Right lobe of liver (tissue), 6 donors: ENCODE measurements at regions not wholly inside any gene's neighbourhood (a gene's known extent, or its start where the extent isn't known, plus 50 kb on each side); places are given as distances from the start of the nearest gene placed in this dataset.
A peak's percentile ranks its signal among the peaks of the same experiment; 100 is the strongest.
"Not testable (repeated sequence)": the region's sequence is repeated elsewhere in the genome, so short reads cannot be mapped to it uniquely, and the experiment has no call there.

Source experiments
- ATAC-seq, 4 donors: fragments of 200-7000 bp; cut with Tn5 transposase; one replicate each; pipeline ENCODE4 v1.9.1; 2020; ENCODE audit warnings: mild to moderate bottlenecking in 4 of 4, moderate library complexity in 4 of 4
- DNase-seq, 3 donors: peaks; one replicate each; pipeline ENCODE4 v3.0.0-alpha.2; 2020
- H3K27ac ChIP-seq, 3 donors: fragments of 200-600 bp; one replicate each; pipeline ENCODE4 v1.8.0; 2022
- H3K27me3 ChIP-seq, 2 donors: fragments of 200-600 bp; one replicate each; pipeline ENCODE4 v1.8.0; 2022
- H3K36me3 ChIP-seq, 4 donors: fragments of 200-600 bp; sonication (generic) in 1 of 4; one replicate each; pipeline versions ENCODE4 v1.5.1 to v1.8.0; 2017 to 2022; ENCODE audit warnings: control low read depth in 1 of 4
- H3K4me1 ChIP-seq, 4 donors: fragments of 200-600 bp; sonication (generic) in 1 of 4; one replicate each; pipeline versions ENCODE4 v1.5.1 to v1.8.0; 2017 to 2022; ENCODE audit warnings: control low read depth in 1 of 4
- H3K4me3 ChIP-seq, 3 donors: fragments of 200-600 bp; one replicate each; pipeline ENCODE4 v1.8.0; 2022
- H3K9me3 ChIP-seq, 4 donors: fragments of 200-600 bp; sonication (generic) in 1 of 4; one replicate each; pipeline versions ENCODE4 v1.5.1 to v1.8.0; 2017 to 2022; ENCODE audit warnings: control low read depth in 1 of 4
- POLR2A ChIP-seq: fragments of 450-650 bp; IDR thresholded peaks from one replicate; pipeline ENCODE4 v1.6.1; 2017; ENCODE audit warnings: antibody characterized with exemption, mild to moderate bottlenecking
- WGBS: methylation state at CpG from one replicate; pipeline ENCODE4 v1.1.6; 2018; ENCODE audit warnings: low coverage, low lambda C conversion rate; ENCODE audit not compliant: insufficient coverage; ENCODE audit errors: missing lambda C conversion rate; 5-methylcytosine and 5-hydroxymethylcytosine counted together
- intact Hi-C, 2 donors: fragments of 100-400 bp; cut with DNase I; formaldehyde crosslinking; loops; one replicate each; pipeline versions ENCODE4 v1.11.2 to v1.14.1; 2022
- TF ChIP-seq, protein P1 (sequence below), 4 donors: fragments of 200-600 bp in 3 of 4; fragments of 450-650 bp in 1 of 4; IDR thresholded peaks; one replicate each; pipeline versions ENCODE4 v1.5.1 to v1.8.0; 2016 to 2022; ENCODE audit warnings: antibody characterized with exemption in 4 of 4, mild to moderate bottlenecking in 2 of 4
- donor health status: DM: no; HTN: yes; CAD: no.
- donor health status: DM: no; HTN: no; CAD: no.
- donor health status: DM: no; HTN: no; CAD: no.
- donor health status: DM: no; HTN: yes; CAD: no.
- donor health status: DM: no; HTN: yes; CAD: no.

DNA sequence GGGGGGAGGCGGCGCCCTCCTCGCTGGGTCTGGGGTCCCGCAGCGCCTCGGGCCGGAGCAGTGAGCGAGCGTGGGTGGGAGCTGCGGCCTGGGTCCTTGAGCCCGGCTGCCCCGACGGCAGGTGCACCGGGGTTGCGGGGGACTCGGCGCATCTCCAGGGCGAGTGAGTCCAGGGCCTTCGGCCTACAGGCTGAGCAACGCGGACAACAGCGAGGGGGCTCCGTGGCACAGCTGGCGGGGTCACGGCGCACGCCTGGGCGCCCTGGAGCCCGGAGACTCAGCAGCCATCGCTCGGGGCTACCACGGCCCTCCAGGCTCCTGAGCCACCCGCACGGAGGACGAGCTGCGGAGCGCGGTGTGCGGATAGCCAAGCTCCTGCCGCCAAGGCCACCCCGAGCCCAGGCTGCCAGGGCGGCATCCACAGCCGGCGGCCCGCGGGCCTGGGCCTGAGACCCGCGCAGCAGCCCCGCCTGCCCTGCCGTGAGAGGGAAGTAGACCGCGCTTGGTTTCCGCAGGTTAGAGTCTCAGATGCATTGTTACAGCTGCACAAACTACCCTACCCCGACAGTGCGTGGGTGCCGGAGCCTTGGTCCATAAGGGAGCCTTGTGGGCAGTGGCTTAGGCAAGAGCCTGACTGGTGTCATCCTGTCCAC lies 253.9 kb upstream of the SGCG start:
- intact Hi-C loops, result no loop called here
- DNase-seq, result no peak

DNA sequence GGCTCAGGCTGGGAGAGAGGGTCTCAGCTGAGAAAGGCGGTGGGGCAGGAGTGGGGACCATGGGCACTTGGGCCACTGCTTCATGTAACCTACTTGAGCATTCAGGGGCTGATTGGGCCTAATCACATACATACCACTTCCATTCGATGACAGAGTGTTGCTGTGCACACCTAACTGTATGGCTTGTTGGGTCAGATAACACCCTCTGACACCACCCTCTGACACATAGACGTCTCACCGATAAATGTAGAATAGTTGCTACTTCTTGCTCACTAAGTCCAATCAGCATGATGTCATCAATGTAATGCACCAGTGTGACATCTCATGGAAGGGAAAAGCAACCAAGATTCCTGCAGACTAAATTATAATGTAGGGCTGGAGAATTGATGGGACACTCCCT lies 252.9 kb upstream of the SGCG start:
- H3K9me3 ChIP-seq, H3K36me3 ChIP-seq, ATAC-seq, DNase-seq, H3K4me1 ChIP-seq, H3K27me3 ChIP-seq, H3K27ac ChIP-seq, intact Hi-C loops, H3K4me3 ChIP-seq: not testable (repeated sequence)
- 76% methylated on average over 3 of the region's 4 CpGs for whole genome bisulfite sequencing

More for the DNA sequence above, 253.9 kb upstream of the SGCG start:
- no peak for TF ChIP-seq POLR2A
- TF ChIP-seq, protein P1, sequence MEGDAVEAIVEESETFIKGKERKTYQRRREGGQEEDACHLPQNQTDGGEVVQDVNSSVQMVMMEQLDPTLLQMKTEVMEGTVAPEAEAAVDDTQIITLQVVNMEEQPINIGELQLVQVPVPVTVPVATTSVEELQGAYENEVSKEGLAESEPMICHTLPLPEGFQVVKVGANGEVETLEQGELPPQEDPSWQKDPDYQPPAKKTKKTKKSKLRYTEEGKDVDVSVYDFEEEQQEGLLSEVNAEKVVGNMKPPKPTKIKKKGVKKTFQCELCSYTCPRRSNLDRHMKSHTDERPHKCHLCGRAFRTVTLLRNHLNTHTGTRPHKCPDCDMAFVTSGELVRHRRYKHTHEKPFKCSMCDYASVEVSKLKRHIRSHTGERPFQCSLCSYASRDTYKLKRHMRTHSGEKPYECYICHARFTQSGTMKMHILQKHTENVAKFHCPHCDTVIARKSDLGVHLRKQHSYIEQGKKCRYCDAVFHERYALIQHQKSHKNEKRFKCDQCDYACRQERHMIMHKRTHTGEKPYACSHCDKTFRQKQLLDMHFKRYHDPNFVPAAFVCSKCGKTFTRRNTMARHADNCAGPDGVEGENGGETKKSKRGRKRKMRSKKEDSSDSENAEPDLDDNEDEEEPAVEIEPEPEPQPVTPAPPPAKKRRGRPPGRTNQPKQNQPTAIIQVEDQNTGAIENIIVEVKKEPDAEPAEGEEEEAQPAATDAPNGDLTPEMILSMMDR (IDR thresholded peaks at IDR 0.05), result no peak
- H3K9me3 ChIP-seq, result no peaks in the 10 kb centered on the region
- no peaks in the 10 kb centered on the region for H3K27me3 ChIP-seq
- 17% methylated on average over 1 of the region's 56 CpGs for WGBS
- H3K27ac ChIP-seq, result no peak overlapping the region
- no peaks in the 10 kb centered on the region for H3K4me1 ChIP-seq
- peak overlapping the region in 2 of 3 donors; percentile 1 to 20 for H3K4me3 ChIP-seq
- ATAC-seq, result peak in 2 of 4 donors; percentile 10 to 32
- no peaks in the 10 kb centered on the region for H3K36me3 ChIP-seq

DNA sequence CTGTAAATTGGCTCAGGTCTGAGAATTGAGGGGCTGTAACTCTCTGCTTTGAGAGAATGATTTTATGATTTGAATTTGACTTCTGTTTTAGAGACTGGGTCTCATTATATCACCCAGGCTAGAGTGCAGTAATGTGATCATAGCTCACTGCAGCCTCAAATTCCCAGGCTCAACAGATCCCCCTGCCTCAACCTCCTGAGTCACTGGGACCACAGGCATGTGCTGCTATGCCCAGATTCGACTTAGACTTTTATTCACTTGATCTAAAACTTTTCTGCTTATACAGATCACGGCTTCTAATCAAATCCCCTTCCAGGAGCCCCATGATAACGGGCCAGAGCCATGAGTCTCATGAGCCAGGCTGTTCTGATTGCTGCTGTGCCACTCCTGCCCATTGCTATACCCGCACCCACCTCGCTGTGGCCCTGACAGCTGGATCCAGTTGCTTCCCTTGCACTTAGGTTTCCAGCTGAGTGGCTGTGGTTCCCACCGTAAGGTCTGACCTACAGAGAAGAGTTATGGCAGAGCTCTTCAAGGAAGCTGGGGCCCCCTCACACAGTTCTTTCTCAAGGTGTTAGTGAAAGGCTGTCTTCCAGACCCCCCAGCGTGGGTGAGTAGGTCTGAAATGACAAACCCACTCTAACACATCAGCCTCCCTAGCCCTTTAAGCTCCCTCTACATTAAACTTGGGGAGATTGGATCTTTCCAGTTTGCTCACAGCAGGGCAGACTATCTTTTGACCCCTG lies 251.2 kb upstream of the SGCG start:
- H3K36me3 ChIP-seq, result no peaks in the 10 kb centered on the region
- no peaks in the 10 kb centered on the region for H3K27me3 ChIP-seq
- WGBS, result 53% methylated on average over 6 of the region's 7 CpGs
- no peak overlapping the region for H3K4me3 ChIP-seq
- ATAC-seq, result no peak
- intact Hi-C loops, result no loop called here
- no peak for DNase-seq
- H3K27ac ChIP-seq, result no peak overlapping the region
- TF ChIP-seq POLR2A, result no peak
- no peaks in the 10 kb centered on the region for H3K4me1 ChIP-seq
- no peaks in the 10 kb centered on the region for H3K9me3 ChIP-seq

DNA sequence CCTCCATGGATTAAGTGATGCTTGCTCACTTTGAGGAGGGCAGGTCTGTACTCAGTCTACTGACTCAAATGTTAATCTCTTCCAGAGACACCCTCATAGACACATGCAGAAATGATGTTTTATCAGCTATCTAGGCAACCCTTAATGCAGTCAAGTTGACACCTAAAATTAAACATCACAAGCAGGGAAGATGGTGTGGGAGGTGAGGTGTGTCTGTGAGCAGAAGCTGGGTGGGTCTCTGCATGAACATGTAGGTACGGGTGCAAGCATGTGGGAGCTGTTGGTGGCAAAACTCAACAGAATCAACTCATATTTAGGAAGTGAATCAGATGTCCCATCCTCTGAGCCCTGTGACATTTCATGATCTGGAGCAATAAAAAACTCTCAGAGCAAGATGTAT lies 249.2 kb upstream of the SGCG start:
- no peak overlapping the region for H3K27ac ChIP-seq
- H3K4me3 ChIP-seq, result no peak overlapping the region
- ATAC-seq (no peak), DNase-seq (no peak)
- H3K4me1 ChIP-seq, result no peaks in the 10 kb centered on the region
- intact Hi-C loops, result no loop called here
- 67% methylated on average over 1 of the region's 1 CpG for WGBS
- no peaks in the 10 kb centered on the region for H3K27me3 ChIP-seq
- TF ChIP-seq, protein P1 (IDR thresholded peaks at IDR 0.05), result no peak
- no peak for TF ChIP-seq POLR2A
- H3K9me3 ChIP-seq, result no peaks in the 10 kb centered on the region
- no peaks in the 10 kb centered on the region for H3K36me3 ChIP-seq

DNA sequence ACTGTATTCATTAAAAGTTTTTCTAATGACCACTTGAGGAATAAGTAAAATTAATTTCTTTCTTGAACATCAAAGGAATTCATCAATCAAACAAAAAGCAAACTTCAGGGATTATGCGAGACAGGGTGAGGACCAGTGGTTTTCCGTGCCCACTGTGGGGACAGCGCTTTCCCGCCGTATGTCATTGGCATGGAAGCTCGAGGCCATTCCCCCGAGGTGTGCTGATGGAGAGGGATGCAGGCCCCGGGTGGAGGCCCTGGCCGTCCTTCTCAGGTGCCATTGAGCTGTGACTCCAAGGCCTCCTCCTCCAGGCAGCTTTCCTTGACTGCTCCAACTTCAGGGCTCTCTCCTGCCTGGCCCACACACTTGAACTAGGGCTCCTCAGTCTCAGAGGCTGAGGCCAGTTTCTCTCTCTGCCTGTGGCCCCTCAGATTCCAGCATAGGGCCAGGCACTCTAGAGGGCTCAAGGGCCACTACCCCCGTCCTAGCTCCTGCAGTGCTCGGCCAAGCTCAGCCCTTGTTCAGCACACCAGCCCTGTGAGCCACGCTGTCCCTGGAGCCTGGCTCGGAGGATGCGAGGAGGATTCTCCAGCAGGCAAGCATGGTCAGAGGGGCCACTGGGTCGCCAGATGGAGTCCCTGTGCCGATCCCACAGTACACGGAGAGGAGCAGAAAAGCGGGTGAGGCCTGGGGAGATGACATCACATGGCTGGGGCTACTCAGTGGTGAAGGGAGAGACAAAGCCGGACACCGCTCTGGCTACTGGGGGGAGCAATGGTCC lies 248.0 kb upstream of the SGCG start:
- H3K4me1 ChIP-seq, H3K4me3 ChIP-seq, intact Hi-C loops, H3K36me3 ChIP-seq, H3K9me3 ChIP-seq, H3K27ac ChIP-seq, H3K27me3 ChIP-seq, DNase-seq: not testable (repeated sequence)
- ATAC-seq, result peak in 1 of 4 donors; percentile 24
- 80% methylated on average over 9 of the region's 20 CpGs for WGBS
